GM18909 (cell line): ENCODE measurements at regions not wholly inside any gene's neighbourhood (a gene's known extent, or its start where the extent isn't known, plus 50 kb on each side); places are given as distances from the start of the nearest gene placed in this dataset.
"Not testable (repeated sequence)": the region's sequence is repeated elsewhere in the genome, so short reads cannot be mapped to it uniquely, and the experiment has no call there.

Source experiments
- ATAC-seq: cut with Tn5 transposase; IDR thresholded peaks from one replicate; pipeline ENCODE4 v1.9.1; 2021; ENCODE audit warnings: mild to moderate bottlenecking; ENCODE audit not compliant: unreplicated experiment, poor library complexity

- no peak for ATAC-seq
Observed at GRCh38 chr3:135538123-135538522, 427.4 kb upstream of the PPP2R3A start.

GRCh38 chr3:135539351-135539750 lies 426.2 kb upstream of the PPP2R3A start:
- ATAC-seq: no peak

GRCh38 chr3:135539854-135540253 lies 425.7 kb upstream of the PPP2R3A start:
- ATAC-seq: no peak

- ATAC-seq: no peak
Observed at GRCh38 chr3:135549928-135550494, 415.5 kb upstream of the PPP2R3A start.

- ATAC-seq: no peak
Observed at GRCh38 chr3:135556174-135556573, 409.4 kb upstream of the PPP2R3A start.

- ATAC-seq: no peak
Observed at GRCh38 chr3:135558150-135558783, 407.3 kb upstream of the PPP2R3A start.

GRCh38 chr3:135558906-135559305 lies 406.6 kb upstream of the PPP2R3A start:
- no peak for ATAC-seq

GRCh38 chr3:135559802-135560201 lies 405.7 kb upstream of the PPP2R3A start:
- ATAC-seq: no peak

- ATAC-seq: no peak
Observed at GRCh38 chr3:135560847-135561246, 404.7 kb upstream of the PPP2R3A start.

- no peak for ATAC-seq
Observed at GRCh38 chr3:135564696-135565095, 400.8 kb upstream of the PPP2R3A start.

- ATAC-seq: no peak
Observed at GRCh38 chr3:135565546-135565945, 400.0 kb upstream of the PPP2R3A start.

- no peak for ATAC-seq
Observed at GRCh38 chr3:135567223-135567622, 398.3 kb upstream of the PPP2R3A start.

- ATAC-seq: no peak
Observed at GRCh38 chr3:135576751-135577150, 388.8 kb upstream of the PPP2R3A start.

GRCh38 chr3:135581806-135582205 lies 383.7 kb upstream of the PPP2R3A start:
- ATAC-seq: no peak

GRCh38 chr3:135582800-135583199 lies 382.7 kb upstream of the PPP2R3A start:
- no peak for ATAC-seq

GRCh38 chr3:135596563-135596962 lies 369.0 kb upstream of the PPP2R3A start:
- ATAC-seq: no peak

GRCh38 chr3:135597855-135598254 lies 367.7 kb upstream of the PPP2R3A start:
- no peak for ATAC-seq

- ATAC-seq: no peak
Observed at GRCh38 chr3:135598597-135598996, 366.9 kb upstream of the PPP2R3A start.

- ATAC-seq: not testable (repeated sequence)
Observed at GRCh38 chr3:135604512-135604911, 361.0 kb upstream of the PPP2R3A start.

GRCh38 chr3:135618123-135618522 lies 347.4 kb upstream of the PPP2R3A start:
- ATAC-seq: no peak

GRCh38 chr3:135621184-135621920 lies 344.2 kb upstream of the PPP2R3A start:
- no peak for ATAC-seq

GRCh38 chr3:135622215-135622614 lies 343.3 kb upstream of the PPP2R3A start:
- ATAC-seq: no peak
